Fibroblast of skin of abdomen (primary cell): ENCODE measurements at regions not wholly inside any gene's neighbourhood (a gene's known extent, or its start where the extent isn't known, plus 50 kb on each side); places are given as distances from the start of the nearest gene placed in this dataset.

Source experiments
- DNase-seq: peaks from one replicate; pipeline ENCODE4 v3.0.0-alpha.2; 2013

- no peak for DNase-seq
These were observed 179.1 kb downstream of the RSL24D1 start for GRCh38 chr15:55017635-55018034.

- no peak for DNase-seq
These were observed 180.5 kb downstream of the RSL24D1 start for GRCh38 chr15:55016225-55016624.

DNA sequence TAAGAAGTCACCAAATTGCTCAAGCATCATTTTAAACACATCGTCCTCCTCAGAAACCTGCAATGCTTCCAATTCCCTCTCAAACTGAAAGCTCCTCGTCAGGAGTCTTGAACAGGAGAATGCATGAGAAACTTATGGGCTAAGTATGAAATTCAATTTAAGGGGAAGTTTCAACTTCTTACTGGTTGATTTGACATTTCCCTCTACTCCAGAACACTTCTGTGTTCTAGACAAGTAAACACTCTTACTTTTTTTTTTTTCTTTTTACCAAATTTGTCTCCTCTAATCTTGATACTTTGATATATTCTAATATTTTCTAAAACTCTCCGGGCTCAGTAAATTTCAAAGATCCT, 181.7 kb downstream of the RSL24D1 start:
- DNase-seq = no peak

- DNase-seq = no peak
These were observed 182.2 kb downstream of the RSL24D1 start for GRCh38 chr15:55014391-55015092.

GRCh38 chr15:55008421-55008820, 188.3 kb downstream of the RSL24D1 start:
- no peak for DNase-seq

- DNase-seq = no peak
These were observed 189.2 kb downstream of the RSL24D1 start for GRCh38 chr15:55007561-55007960.

- no peak for DNase-seq
These were observed 191.1 kb downstream of the RSL24D1 start for GRCh38 chr15:55005679-55006078.

GRCh38 chr15:55003965-55004873, 192.5 kb downstream of the RSL24D1 start:
- no peak for DNase-seq

GRCh38 chr15:54998661-54999060, 198.1 kb downstream of the RSL24D1 start:
- DNase-seq = no peak

- DNase-seq = no peak
These were observed 205.9 kb downstream of the RSL24D1 start for GRCh38 chr15:54990793-54991192.

DNA sequence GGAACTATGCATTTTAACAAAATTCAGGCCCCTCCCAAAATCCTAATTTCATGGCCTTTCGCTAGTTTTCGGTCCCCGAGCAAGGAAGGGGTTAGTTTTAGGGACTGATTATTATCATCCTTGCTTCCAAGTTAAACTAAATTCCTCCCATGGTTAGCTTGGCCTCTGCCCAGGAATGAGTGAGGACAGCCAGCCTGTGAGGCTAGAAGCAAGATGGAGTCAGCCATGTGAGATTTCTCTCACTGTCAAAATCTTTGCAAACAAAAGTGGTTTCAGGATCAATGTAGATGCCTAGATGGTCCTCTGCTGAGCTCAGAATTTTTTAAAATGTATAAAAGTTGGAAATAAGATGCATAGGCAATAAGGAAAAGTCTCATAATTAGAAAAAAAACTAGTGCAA, 208.9 kb downstream of the RSL24D1 start:
- DNase-seq = no peak

DNA sequence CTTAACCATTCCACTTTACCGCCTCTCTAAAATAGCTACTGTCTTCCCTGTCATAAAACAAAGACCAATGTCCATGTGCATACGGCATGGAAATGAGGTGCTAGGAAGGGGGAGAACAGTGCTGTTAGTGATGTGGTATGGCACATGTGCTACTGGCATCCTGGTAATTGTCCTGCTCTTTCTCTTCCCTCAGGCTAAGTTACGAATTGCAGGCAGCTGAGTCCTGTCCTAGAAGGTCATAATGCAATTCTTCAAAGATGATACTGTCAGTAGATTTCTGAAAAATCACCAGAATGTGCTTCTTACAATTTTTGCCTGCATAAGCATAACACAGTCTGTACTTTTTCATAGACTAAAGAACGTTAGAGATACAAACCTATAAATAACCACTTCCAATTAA, 216.8 kb downstream of the RSL24D1 start:
- no peak for DNase-seq

DNA sequence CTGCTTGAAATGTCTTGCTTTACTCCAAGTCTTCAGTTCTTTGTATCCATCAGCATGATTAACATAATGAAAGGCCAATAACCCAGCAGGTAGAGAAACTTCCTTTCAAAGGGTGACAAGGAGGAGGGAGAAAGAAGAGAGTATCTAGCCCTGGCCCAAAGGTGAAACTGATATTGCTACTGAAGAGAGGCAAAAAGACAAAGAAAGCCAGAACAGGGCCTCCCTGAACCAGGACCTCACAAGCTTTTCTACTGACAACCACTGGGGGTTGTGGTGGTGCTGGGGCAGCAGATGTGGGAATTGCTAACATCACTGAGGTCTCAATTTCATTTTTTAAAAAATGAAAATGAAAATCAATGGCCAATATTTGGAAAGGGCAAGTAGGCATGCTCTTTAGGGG, 234.1 kb downstream of the RSL24D1 start:
- DNase-seq = no peak

- no peak for DNase-seq
These were observed 236.5 kb downstream of the RSL24D1 start for GRCh38 chr15:54960266-54960665.

GRCh38 chr15:54941417-54941816, 255.3 kb downstream of the RSL24D1 start:
- DNase-seq = no peak

DNA sequence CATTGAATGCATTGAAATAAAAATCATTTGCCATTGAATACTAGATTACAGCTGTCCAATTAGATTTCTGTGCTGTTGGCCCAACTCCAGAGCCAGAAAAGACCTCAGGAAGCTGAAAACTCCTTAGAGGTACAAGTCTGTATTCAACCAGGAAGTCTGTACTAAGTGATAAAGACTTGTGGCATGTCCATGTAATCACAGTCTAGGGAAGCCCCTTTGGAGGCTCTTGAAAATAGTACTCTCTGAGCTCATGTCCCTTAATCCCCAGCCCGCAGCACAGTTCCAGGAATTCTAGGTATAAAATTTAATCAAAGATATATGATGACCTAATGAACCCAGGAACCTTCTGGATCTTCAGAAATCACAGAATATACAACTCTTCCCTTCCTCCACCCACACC, 279.4 kb downstream of the RSL24D1 start:
- no peak for DNase-seq

GRCh38 chr15:54915380-54915779, 281.4 kb downstream of the RSL24D1 start:
- no peak for DNase-seq

GRCh38 chr15:54884312-54884711, 312.4 kb downstream of the RSL24D1 start:
- DNase-seq = no peak

GRCh38 chr15:54859982-54860381, 336.8 kb downstream of the RSL24D1 start:
- no peak for DNase-seq

DNA sequence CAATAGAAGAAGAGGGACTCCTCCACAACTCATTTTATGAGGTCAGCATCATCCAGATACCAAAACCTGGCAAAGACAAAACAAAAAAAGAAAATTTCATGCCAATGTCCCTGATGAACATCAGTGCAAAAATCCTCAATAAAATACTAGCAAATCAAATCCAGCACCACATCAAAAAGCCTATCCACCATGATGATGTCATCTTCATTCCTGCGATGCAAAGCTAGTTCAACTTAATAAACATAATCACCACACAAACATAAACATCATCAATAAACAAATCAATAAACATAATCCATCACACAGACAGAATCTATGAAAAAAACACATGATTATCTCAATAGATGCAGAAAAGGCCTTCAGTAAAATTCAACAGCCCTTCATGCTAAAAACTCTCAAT, 342.1 kb downstream of the RSL24D1 start:
- no peak for DNase-seq

DNA sequence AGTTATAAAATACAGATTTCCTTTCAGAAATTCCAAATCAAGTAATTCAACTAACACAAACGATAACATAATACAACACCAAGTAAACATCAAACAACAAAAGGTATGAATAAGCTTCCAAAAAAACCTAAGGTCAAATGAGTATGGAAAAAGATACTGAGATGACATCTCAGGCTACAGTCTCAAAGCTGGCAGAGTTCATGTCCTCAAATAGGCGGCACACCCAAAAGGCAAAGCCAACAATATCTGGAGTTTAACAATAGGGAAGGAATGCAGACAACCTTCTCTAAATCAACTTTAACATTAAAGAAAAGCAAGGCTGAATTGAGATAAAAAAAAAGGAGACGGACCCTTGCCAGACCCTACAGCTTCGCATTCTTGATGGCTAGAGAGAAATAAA, 346.6 kb downstream of the RSL24D1 start:
- no peak for DNase-seq

- no peak for DNase-seq
These were observed 353.7 kb downstream of the RSL24D1 start for GRCh38 chr15:54843006-54843405.

GRCh38 chr15:54841701-54842305, 354.9 kb downstream of the RSL24D1 start:
- DNase-seq = no peak
